Aorta (tissue), 5 donors: ENCODE measurements at regions not wholly inside any gene's neighbourhood (a gene's known extent, or its start where the extent isn't known, plus 50 kb on each side); places are given as distances from the start of the nearest gene placed in this dataset.
"Not testable (repeated sequence)": the region's sequence is repeated elsewhere in the genome, so short reads cannot be mapped to it uniquely, and the experiment has no call there.

Source experiments
- ATAC-seq: fragments of 200-7000 bp; cut with Tn5 transposase; one replicate; pipeline ENCODE4 v1.9.1; 2022; ENCODE audit warnings: moderate library complexity; ENCODE audit not compliant: low FRiP score
- DNase-seq, 2 donors: peaks; one replicate each; pipeline ENCODE4 v3.0.0-alpha.2; 2020
- H3K27ac ChIP-seq, 2 donors: one replicate each; pipeline ENCODE4 v1.5.1; 2013; ENCODE audit warnings: low read length in 2 of 2, mild to moderate bottlenecking in 2 of 2, moderate library complexity in 2 of 2, control low read depth in 1 of 2, inconsistent platforms in 1 of 2, low read depth in 1 of 2
- H3K27me3 ChIP-seq, 2 donors: one replicate each; pipeline ENCODE4 v1.6.1; 2013; ENCODE audit warnings: control low read depth in 1 of 2, low read length in 1 of 2, mild to moderate bottlenecking in 1 of 2, moderate library complexity in 1 of 2; ENCODE audit not compliant: insufficient read depth in 2 of 2, control insufficient read depth in 1 of 2
- H3K36me3 ChIP-seq, 2 donors: one replicate each; pipeline ENCODE4 v1.6.1; 2013; ENCODE audit warnings: control low read depth in 1 of 2, low read length in 1 of 2, mild to moderate bottlenecking in 1 of 2; ENCODE audit not compliant: insufficient read depth in 2 of 2, control insufficient read depth in 1 of 2
- H3K4me1 ChIP-seq, 2 donors: one replicate each; pipeline ENCODE4 v1.6.1; 2013; ENCODE audit warnings: low read length in 2 of 2, control low read depth in 1 of 2, mild to moderate bottlenecking in 1 of 2, moderate library complexity in 1 of 2; ENCODE audit not compliant: insufficient read depth in 2 of 2, control insufficient read depth in 1 of 2
- H3K4me3 ChIP-seq, 2 donors: one replicate each; pipeline ENCODE4 v1.5.1; 2013; ENCODE audit warnings: low read length in 2 of 2, control low read depth in 1 of 2, mild to moderate bottlenecking in 1 of 2
- H3K9me3 ChIP-seq: one replicate; pipeline ENCODE4 v1.6.1; 2013; ENCODE audit warnings: mild to moderate bottlenecking, low read length; ENCODE audit not compliant: control insufficient read depth
- WGBS, 2 donors: extraction: QIAGEN DNeasy Blood & Tissue Kit; methylation state at CpG; one replicate each; pipeline ENCODE4 v1.1.7; 2013; 5-methylcytosine and 5-hydroxymethylcytosine counted together
- intact Hi-C, 2 donors: fragments of 100-400 bp; cut with DNase I; formaldehyde crosslinking; loops; one replicate each; pipeline versions ENCODE4 v1.14.2 to v1.15.0; 2022
- donor health status: healthy with polysubstance abuse.
- donor health status: Bipolar disorder and iron deficiency.
- donor health status: DM: no; HTN: no; CAD: no.
- donor health status: DM: no; HTN: no; CAD: no.
- donor health status: DM: yes; HTN: yes; CAD: no.

- Histone ChIP-seq H3K27me3 (no peaks in the 10 kb centered on the region), H3K27ac (no peak overlapping the region), H3K9me3 (no peaks in the 10 kb centered on the region), H3K4me1 (no peaks in the 10 kb centered on the region), H3K36me3 (no peaks in the 10 kb centered on the region), H3K4me3 (no peak overlapping the region)
- DNase-seq (no peak), ATAC-seq (no peak)
- WGBS, 2 donors, result 83 to 84% methylated on average over 6 of the region's 6 CpGs
- intact Hi-C loops, result no loop called here
Observed at GRCh38 chr4:173998471-173999144, 284.9 kb downstream of the FBXO8 start.

- H3K36me3 ChIP-seq, H3K4me1 ChIP-seq, H3K27ac ChIP-seq, DNase-seq, H3K4me3 ChIP-seq, ATAC-seq, H3K27me3 ChIP-seq, H3K9me3 ChIP-seq, intact Hi-C loops: not testable (repeated sequence)
- 97 to 99% methylated on average over 4 of the region's 4 CpGs for WGBS, 2 donors
Observed at GRCh38 chr4:173995779-173996178, 287.7 kb downstream of the FBXO8 start.

- Histone ChIP-seq H3K27me3 (no peaks in the 10 kb centered on the region), H3K4me1 (no peaks in the 10 kb centered on the region), H3K4me3 (no peak overlapping the region), H3K36me3 (no peaks in the 10 kb centered on the region), H3K9me3 (no peaks in the 10 kb centered on the region), H3K27ac (no peak overlapping the region)
- 92 to 93% methylated on average over 3 of the region's 3 CpGs for WGBS, 2 donors
- DNase-seq, result no peak
- intact Hi-C loops, result loop anchor here (2.0 to 5.0 kb wide), 2 partner anchors 485 kb away; no protein-coding TSS in a partner anchor
- ATAC-seq, result no peak
Observed at GRCh38 chr4:173991814-173992213, 291.7 kb downstream of the FBXO8 start.

- no peak overlapping the region for H3K4me3 ChIP-seq
Observed at GRCh38 chr4:173991316-173991715, 292.2 kb downstream of the FBXO8 start.

GRCh38 chr4:173990869-173991210 lies 292.6 kb downstream of the FBXO8 start:
- 52% methylated on average over 9 of the region's 9 CpGs for WGBS, 2 donors

More at GRCh38 chr4:173991316-173991715, 292.2 kb downstream of the FBXO8 start:
- H3K36me3 ChIP-seq, result no peaks in the 10 kb centered on the region
- no peaks in the 10 kb centered on the region for H3K27me3 ChIP-seq
- ATAC-seq, result no peak
- H3K9me3 ChIP-seq, result no peaks in the 10 kb centered on the region
- no peaks in the 10 kb centered on the region for H3K4me1 ChIP-seq
- intact Hi-C loops, result loop anchor here (2.0 to 5.0 kb wide), 2 partner anchors 484 to 485 kb away; no protein-coding TSS in a partner anchor
- WGBS, 2 donors, result 74 to 80% methylated on average over 1 of the region's 1 CpG
- no peak overlapping the region for H3K27ac ChIP-seq
- DNase-seq, result no peak

GRCh38 chr4:173990126-173990868 lies 293.2 kb downstream of the FBXO8 start:
- no peaks in the 10 kb centered on the region for H3K27me3 ChIP-seq
- H3K36me3 ChIP-seq, result no peaks in the 10 kb centered on the region
- no peak overlapping the region for H3K27ac ChIP-seq
- DNase-seq (no peak), ATAC-seq (no peak)
- H3K9me3 ChIP-seq, result no peaks in the 10 kb centered on the region
- 29 to 35% methylated on average over 6 of the region's 6 CpGs for WGBS, 2 donors
- intact Hi-C loops, result loop anchor here (2.0 to 5.0 kb wide), 2 partner anchors 483 kb away; no protein-coding TSS in a partner anchor
- H3K4me1 ChIP-seq, result no peaks in the 10 kb centered on the region
- H3K4me3 ChIP-seq, result peak overlapping the region in 1 of 2 donors; percentile 41

More at GRCh38 chr4:173990869-173991210, 292.6 kb downstream of the FBXO8 start:
- no peak overlapping the region for H3K27ac ChIP-seq
- intact Hi-C loops, result loop anchor here (2.0 to 5.0 kb wide), 2 partner anchors 484 kb away; no protein-coding TSS in a partner anchor
- DNase-seq (no peak), ATAC-seq (no peak)
- no peaks in the 10 kb centered on the region for H3K9me3 ChIP-seq
- H3K36me3 ChIP-seq, result no peaks in the 10 kb centered on the region
- no peaks in the 10 kb centered on the region for H3K4me1 ChIP-seq
- H3K27me3 ChIP-seq, result no peaks in the 10 kb centered on the region
- peak overlapping the region in 1 of 2 donors; percentile 41 for H3K4me3 ChIP-seq

GRCh38 chr4:173963523-173963922 lies 319.9 kb downstream of the FBXO8 start:
- H3K4me3 ChIP-seq, intact Hi-C loops, H3K36me3 ChIP-seq, H3K27ac ChIP-seq, ATAC-seq, H3K27me3 ChIP-seq, DNase-seq, H3K4me1 ChIP-seq, H3K9me3 ChIP-seq: not testable (repeated sequence)
- WGBS, 2 donors, result 83 to 100% methylated on average over 3 of the region's 4 CpGs

- Histone ChIP-seq H3K4me1 (no peaks in the 10 kb centered on the region), H3K27me3 (no peaks in the 10 kb centered on the region), H3K36me3 (no peaks in the 10 kb centered on the region), H3K9me3 (no peaks in the 10 kb centered on the region), H3K27ac (no peak overlapping the region), H3K4me3 (no peak overlapping the region)
- intact Hi-C loops, result no loop called here
- no peak for DNase-seq
- WGBS, 2 donors, result 58 to 61% methylated on average over 5 of the region's 5 CpGs
- ATAC-seq, result no peak
Observed at GRCh38 chr4:173960398-173960797, 323.1 kb downstream of the FBXO8 start.

- WGBS, 2 donors, result 11 to 17% methylated on average over 1 of the region's 1 CpG
- DNase-seq (no peak), ATAC-seq (no peak)
- no peak overlapping the region for H3K27ac ChIP-seq
- H3K4me3 ChIP-seq, result no peak overlapping the region
- H3K27me3 ChIP-seq, result no peaks in the 10 kb centered on the region
- intact Hi-C loops, result no loop called here
- no peaks in the 10 kb centered on the region for H3K4me1 ChIP-seq
- H3K36me3 ChIP-seq, result no peaks in the 10 kb centered on the region
- no peaks in the 10 kb centered on the region for H3K9me3 ChIP-seq
Observed at GRCh38 chr4:173958445-173958844, 325.0 kb downstream of the FBXO8 start.
